ENCODE measurements at regions not wholly inside any gene's neighbourhood (a gene's known extent, or its start where the extent isn't known, plus 50 kb on each side); places are given as distances from the start of the nearest gene placed in this dataset.

DNA sequence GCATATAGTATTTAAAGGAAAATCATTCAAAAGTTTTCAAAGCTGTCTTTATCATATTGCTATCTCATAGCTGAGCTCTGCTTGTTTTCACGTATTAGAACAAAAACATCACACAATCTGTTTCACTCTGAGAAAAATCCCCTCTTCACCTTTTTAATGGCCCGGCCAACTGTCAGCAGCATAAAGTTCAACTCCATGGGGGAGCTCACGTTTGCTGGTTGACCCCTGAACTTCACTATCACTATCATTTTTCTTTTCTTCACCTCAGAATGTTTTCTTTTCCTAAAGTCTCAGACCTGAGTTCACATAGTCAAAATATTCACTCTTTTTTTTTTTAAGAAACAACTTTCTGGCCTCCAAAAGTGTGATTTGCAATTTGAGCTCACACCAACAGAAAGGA is 374.4 kb upstream of the MARCKS start:
- no peak for DNase-seq (ENCODE audit: low read depth in 2 of 3, low spot score in 1 of 3)

DNA sequence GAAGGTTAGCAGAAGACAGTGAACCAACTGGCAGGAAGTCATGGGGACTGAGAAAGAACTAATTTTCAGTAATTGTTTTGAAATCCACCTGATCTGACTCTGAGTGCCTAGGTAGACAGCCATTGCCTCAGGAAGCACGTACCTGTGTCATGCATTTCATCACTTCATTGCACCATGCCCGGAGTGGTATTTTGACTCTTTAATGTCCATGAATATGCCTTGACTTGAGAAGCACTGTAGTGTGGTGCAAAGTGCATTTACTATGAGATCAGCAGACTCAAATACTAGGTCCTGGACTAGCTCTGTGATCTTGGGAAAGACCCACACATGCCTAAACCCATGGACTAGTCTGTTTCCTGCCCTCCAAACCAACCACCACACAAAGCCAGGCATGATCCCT is 370.9 kb upstream of the MARCKS start:
- no peak for DNase-seq (ENCODE audit: low read depth in 2 of 3, low spot score in 1 of 3)

DNA sequence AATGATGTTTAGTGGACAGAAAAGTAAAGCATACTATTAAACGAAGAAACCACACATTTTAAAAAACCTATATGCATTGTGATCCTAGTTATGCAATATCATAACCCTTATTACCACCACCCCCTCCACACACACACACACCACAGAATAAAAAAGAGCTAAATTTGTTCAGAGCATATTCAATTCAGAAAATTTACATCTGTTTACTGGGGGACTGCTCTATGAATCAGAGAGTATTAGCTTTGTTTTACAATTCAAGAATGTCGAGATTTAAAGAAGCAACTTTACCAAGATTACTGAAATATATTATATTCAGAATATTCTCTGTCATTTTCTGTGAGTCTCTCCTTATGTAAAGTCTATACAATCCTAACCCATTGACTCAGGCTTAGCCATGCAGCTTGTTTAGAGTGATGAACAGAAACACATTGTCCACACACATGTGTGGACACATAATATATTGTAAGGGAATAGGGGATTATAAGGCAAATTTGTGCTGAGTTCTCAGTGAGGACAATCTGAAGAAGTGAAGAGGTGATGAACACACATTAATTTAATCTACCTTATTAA is 369.6 kb upstream of the MARCKS start:
- DNase-seq (ENCODE audit: low read depth in 2 of 3, low spot score in 1 of 3) = no peak

DNA sequence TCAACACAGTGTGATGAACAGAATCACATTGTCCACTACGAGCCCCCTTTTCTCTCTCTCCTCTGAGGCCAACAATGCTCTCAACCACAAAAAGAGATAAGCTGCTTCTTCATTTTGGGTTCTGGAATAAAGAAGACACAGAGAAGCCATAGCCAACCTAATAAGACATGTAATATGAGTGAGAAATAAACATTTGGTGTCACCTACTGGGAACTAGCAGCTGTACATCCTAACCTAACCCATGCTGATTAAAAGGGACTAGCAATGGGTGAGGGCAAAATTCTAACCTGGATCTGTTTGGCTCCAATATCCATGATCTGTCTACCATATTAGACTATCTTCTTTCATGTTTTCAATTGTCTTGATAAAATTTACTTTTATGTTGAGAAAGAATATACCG is 369.1 kb upstream of the MARCKS start:
- no peak for DNase-seq (ENCODE audit: low read depth in 2 of 3, low spot score in 1 of 3)

GRCh38 chr6:113488812-113489685 is 368.1 kb upstream of the MARCKS start:
- DNase-seq (ENCODE audit: low read depth in 2 of 3, low spot score in 1 of 3) = no peak

DNA sequence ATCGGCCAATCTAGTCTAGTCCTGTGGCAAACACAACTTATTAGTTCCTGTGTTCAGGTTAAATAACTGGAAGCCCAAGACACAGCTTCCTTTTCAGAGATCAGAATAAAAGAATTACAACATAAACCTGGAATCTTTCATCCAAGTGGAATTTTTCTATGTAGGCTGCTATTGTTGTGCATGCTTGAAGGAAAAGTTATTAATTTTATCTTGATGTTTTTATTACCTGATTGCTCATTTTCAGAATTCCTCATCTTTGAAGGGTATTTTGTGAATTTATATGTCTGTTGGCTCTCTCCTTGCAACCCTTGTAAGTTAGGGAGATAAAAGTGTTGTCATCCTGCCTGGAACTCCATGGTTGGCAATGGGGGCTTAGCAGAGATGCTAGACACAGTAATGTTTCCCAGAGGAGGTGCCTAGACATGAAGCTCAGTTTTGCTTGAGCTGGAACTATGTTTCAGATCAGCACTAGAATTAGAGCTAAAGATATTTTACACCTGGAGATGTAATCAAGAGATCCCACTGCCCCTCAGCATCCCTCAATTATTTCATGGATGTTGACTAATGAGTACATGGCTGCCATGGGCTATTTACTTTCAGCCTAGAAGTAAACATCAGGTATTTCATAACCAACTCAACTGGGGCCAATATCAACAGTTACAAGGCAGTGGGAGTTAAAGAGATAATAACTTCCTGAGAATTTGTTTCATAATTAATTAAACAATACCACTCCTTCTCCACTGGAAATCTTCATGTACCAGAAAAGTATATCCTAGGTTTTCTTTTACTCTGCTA is 367.0 kb upstream of the MARCKS start:
- DNase-seq (ENCODE audit: low read depth in 2 of 3, low spot score in 1 of 3) = no peak

DNA sequence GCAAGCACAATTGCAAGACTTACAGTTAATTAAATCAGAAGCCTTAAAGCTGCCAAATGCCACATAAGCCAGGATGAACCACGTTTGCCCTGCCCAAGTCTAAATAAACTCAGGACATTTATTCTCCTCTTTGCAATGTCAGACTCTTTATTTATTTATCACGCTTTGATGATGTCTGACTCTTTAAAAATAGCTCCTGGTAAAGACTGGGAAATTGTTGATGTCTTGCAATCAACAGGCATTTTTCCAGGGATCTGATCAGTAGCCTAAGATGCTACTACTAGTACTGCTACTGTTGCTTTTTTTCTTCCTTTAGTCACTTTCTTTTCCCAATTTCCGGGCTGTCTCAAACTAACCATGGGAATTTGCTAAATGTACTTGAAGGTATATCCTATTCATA is 365.8 kb upstream of the MARCKS start:
- DNase-seq (ENCODE audit: low read depth in 2 of 3, low spot score in 1 of 3) = no peak

DNA sequence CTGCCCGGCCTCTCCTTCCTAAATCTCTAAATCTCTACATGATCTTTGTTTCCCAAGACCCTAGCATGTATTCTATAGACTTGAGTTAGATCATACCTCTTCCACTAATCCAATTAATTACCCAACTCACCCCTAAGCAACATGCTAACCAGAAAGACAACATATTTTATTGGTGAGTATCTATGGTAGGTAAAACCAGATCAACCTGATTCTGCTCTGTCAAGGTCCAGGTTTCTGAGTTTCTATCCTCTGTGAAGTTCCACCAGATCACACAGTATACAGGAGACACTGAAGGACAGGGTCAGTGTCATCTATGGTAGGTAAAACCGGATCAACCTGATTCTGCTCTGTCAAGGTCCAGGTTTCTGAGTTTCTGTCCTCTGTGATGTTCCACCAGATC is 363.2 kb upstream of the MARCKS start:
- no peak for DNase-seq (ENCODE audit: low read depth in 2 of 3, low spot score in 1 of 3)

GRCh38 chr6:113495521-113495920 is 361.6 kb upstream of the MARCKS start:
- no peak for DNase-seq (ENCODE audit: low read depth in 2 of 3, low spot score in 1 of 3)

DNA sequence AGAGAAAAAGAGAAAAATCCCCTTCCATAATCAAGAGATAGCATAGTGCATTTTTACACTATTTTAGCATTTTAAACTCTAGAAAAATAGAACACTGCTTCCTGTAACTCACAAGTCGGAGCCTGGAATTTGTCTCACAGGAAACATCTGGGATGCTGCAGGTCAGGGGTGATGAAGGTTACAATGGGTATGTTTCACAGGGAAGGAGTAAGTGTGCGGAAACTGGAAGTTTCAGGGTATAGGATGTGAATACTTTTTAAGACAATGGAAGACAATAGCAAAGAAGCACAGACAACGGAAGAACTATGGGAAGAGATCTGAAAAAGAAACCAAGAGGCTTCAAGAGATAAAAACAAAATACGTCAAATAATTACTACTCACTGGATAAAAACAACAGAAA is 361.0 kb upstream of the MARCKS start:
- DNase-seq (ENCODE audit: low read depth in 2 of 3, low spot score in 1 of 3) = no peak

- no peak for DNase-seq (ENCODE audit: low read depth in 2 of 3, low spot score in 1 of 3)
Measured at GRCh38 chr6:113500221-113500620, 356.9 kb upstream of the MARCKS start.

DNA sequence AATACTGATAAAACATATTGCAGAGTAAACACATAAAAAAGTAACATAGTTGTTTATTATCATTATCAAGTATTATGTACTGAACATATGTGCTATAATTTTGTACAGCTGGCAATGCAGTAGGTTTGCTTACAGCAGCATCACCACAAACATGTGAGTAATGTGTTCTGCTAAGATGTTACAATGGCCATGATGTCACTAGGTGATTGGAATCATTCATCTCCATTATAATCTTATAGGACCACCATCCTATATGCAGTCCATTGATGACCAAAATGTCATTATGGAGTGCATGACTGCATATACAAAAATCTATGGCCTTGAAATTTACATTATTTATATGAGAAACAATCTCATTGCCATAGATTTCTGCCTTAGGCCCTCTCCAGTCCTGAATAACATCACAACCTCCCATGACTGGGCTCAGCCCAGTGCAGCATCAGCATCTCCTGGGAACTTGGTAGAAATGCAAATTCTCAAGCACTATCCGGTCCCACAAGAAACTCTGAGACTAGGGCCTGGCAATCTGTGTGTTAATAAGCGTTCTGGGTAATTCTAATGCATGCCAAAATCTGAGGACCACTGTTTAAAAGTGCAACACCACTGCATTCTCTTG is 352.0 kb upstream of the MARCKS start:
- DNase-seq (ENCODE audit: low read depth in 2 of 3, low spot score in 1 of 3) = no peak

DNA sequence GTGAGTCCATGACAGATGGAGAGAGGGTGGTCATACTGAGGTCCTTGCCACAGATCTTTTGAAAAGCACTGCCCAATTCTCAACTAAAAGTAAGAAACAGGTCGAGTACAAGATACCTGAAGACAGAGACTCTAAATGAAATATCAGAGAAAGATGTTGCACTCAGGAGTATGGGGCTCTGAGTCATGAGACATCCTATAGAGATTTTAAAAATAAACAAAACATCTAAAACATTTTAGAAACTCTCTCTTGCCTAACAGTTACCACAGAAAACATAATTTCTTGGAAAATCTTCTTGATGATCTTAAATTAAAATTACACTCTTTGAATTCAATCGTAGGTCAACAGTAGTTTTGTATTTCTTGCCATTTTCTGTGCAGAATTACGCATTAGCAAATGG is 348.9 kb upstream of the MARCKS start:
- DNase-seq (ENCODE audit: low read depth in 2 of 3, low spot score in 1 of 3) = no peak

GRCh38 chr6:113511100-113511499 is 346.0 kb upstream of the MARCKS start:
- DNase-seq (ENCODE audit: low read depth in 2 of 3, low spot score in 1 of 3) = no peak

DNA sequence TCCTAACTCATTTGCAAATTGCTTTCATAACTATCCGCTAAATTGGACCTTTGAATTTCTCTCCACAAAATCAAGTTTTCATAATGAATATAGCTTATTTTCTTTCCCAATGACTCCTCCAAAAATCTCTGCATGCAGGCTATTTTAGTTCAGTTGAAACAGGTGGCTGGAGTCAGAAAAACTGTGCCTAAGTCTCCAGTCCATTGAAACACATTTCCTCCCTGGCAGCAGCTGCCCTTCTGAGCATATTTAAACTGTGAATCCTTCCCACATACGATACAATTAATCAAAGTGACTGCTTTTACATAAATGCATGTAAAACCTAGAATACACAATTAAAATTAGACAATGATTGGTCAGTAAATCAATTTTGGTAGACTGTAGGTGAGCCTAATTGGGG is 344.6 kb upstream of the MARCKS start:
- no peak for DNase-seq (ENCODE audit: low read depth in 2 of 3, low spot score in 1 of 3)

DNA sequence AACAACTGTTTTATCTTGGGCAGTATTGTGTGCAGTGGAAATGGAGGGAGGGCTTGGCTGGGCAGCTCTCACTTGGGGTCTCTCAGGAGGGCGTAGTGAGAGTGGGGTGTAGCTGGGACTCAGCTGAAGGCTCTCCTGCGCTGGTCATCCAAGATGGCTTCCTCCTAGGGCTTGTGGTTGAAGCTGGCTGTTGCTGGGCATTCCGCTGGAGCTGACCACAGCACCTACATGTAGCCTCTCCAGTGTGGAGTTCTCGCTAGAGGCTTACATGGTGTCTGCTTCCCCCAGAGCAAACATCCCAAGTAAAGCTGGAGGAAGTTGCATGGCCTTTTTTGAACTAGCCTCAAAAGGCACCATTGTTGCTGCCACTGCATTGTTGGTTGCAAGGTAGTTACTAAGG is 344.1 kb upstream of the MARCKS start:
- no peak for DNase-seq (ENCODE audit: low read depth in 2 of 3, low spot score in 1 of 3)

DNA sequence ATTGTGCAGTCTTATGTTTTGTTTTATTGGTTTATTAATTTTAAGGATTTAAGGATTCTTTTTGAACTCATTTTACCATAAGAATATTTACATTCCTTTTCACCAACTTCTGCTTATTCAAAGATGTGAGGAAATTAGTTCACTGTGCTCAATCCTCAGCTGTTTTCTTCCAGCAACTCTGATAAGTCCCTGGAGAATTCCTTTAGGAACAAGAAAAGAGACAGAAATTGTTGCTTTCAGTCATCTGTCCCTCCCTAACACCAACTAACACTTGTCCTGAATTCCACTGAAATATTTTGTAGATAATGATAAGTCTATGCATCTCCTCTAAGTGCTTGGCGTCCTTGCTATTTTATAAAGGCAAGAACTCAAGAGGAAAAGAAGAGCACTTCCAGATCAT is 334.8 kb upstream of the MARCKS start:
- no peak for DNase-seq (ENCODE audit: low read depth in 2 of 3, low spot score in 1 of 3)

DNA sequence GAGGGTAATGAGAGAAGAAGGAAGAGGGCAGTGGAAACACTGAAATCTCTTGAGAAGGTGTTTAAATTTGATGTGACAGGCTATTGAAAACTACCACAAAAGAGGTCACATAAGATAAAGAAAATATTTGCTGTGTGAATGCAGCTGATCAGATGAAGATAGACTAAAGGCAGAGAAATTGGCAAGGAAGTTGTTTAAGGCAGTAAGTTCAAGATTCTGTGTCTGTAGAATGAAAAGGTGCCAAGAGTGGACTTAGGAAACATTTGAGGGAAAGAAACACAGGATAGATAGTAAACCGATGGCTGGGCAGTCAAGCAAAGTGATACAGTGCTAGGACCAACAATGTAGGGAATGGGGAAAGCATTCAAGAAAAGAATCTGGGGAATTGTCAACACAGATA is 332.3 kb upstream of the MARCKS start:
- DNase-seq (ENCODE audit: low read depth in 2 of 3, low spot score in 1 of 3) = no peak

GRCh38 chr6:113526553-113526952 is 330.6 kb upstream of the MARCKS start:
- no peak for DNase-seq (ENCODE audit: low read depth in 2 of 3, low spot score in 1 of 3)

DNA sequence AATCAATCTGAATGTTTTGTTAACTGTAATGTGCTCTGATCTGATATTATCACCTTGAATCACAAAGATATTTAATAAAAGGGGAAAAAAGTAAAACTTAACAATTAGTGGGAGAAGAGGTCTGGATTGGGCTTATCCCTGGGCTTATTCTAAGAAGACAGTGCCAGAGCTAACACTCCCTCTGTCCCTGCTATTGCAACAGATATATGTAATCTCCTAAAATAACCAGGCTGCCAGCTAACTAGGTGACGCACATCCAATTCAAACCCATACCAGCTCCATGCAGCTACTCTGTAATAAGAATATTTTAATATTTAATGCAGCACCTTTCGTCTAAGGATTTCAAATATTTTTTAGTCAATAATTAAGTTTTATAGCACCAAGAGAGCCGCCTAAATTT is 330.1 kb upstream of the MARCKS start:
- no peak for DNase-seq (ENCODE audit: low read depth in 2 of 3, low spot score in 1 of 3)

GRCh38 chr6:113528111-113528510 is 329.0 kb upstream of the MARCKS start:
- no peak for DNase-seq (ENCODE audit: low read depth in 2 of 3, low spot score in 1 of 3)

DNA sequence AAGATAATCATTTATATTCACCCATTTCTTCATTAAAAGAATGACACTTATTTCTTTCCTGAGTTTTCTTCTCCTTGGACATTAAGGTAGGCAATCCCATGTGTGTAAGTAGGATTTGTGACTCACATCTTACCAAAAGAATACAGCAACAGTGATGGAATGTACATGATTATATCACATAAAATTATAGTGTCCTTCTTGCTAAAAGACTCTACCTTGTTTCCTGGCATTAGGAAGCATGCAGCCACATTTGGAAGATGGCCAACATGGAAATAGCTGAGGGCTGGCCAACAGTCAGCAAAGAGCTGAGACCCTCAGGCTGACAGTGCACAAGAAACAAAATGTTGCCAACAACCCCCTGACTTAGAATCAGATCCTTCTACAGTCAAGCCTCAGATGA is 327.9 kb upstream of the MARCKS start:
- DNase-seq (ENCODE audit: low read depth in 2 of 3, low spot score in 1 of 3) = no peak
